ENCODE measurements at regions not wholly inside any gene's neighbourhood (a gene's known extent, or its start where the extent isn't known, plus 50 kb on each side); places are given as distances from the start of the nearest gene placed in this dataset.

GRCh38 chr10:16381083-16381482 lies 55.7 kb upstream of the PTER start:
- DNase-seq, result no peak

DNA sequence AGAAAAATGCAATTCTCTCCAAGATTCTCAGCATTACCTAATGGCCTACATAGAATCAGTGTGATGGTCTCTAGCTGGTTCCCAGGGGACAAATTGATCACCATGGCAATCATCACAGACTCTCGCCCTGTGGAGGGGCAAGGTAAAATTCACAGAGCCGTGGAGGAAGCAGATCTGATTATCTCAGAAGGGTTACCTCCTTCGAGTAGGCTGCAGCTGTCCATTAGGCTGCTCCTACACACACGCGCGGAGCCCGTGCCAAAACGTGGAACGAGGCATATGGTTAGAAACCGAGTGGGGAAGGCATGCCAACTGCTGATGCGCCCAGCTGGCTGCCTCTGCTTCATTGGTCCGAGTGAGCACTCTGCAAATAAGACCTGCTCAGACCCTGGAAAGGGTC lies 52.8 kb upstream of the PTER start:
- DNase-seq, result no peak

DNA sequence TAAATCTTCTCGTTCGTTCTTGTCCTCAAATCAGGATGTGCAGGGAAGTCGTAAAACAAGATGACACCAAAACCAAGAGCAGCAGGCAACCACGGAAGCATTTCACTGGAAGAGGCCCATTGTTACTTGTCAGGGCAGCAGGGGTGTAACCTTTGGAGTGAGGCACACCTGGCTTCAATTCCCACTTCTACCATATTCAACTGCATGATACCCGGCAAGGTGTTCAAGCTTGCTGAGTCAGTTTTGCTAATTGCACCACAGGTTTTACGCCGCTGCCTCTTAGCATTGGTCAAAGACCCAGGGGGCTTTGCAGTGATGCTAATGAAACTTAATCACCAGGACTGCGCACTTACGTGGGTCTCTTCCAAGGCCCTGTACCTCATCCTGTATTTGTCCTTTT lies 50.0 kb upstream of the PTER start:
- DNase-seq, result no peak
